ENCODE measurements at regions not wholly inside any gene's neighbourhood (a gene's known extent, or its start where the extent isn't known, plus 50 kb on each side); places are given as distances from the start of the nearest gene placed in this dataset.

- Mint-ChIP-seq H3K27ac (no peak overlapping the region), H3K36me3 (peaks cover 0 to 2% of the 10 kb centered on the region in 2 donors), H3K27me3 (ENCODE audit: low read depth in 3 of 3) (peaks cover 0 to 4% (median 0%) of the 10 kb centered on the region in 3 donors), H3K9me3 (peaks cover 2 to 10% (median 4%) of the 10 kb centered on the region in 7 donors), H3K4me3 (no peak overlapping the region), H3K4me1 (peaks cover 20% of the 10 kb centered on the region)
- H3K4me3 ChIP-seq (replicated peaks in 1 of 3; ENCODE audit: low read depth in 2 of 3, low read length in 3 of 3), result no peak overlapping the region
- 100% methylated on average over 3 of the region's 6 CpGs for WGBS (ENCODE audit: insufficient coverage)
- no peaks in the 10 kb centered on the region for H3K27me3 ChIP-seq (ENCODE audit: control insufficient read depth in 2 of 2, insufficient read depth in 2 of 2, low read length in 2 of 2)
- H3K4me1 ChIP-seq (ENCODE audit: control insufficient read depth in 1 of 2, insufficient read depth in 2 of 2, low read length in 2 of 2), result peaks cover 10% of the 10 kb centered on the region in 2 donors
- H3K36me3 ChIP-seq (replicated peaks in 1 of 2; ENCODE audit: control insufficient read depth in 1 of 2, insufficient read depth in 2 of 2, low read length in 2 of 2), result no peaks in the 10 kb centered on the region
- TF ChIP-seq CTCF (IDR thresholded peaks at IDR 0.05), result no peak
- no peaks in the 10 kb centered on the region for H4K20me1 ChIP-seq (ENCODE audit: insufficient read depth, low read length)
- H3K27ac ChIP-seq (ENCODE audit: low read depth in 1 of 2, low read length in 2 of 2), result no peak overlapping the region
- no peak overlapping the region for H3K4me2 ChIP-seq (replicated peaks; ENCODE audit: extremely low read depth, low read length, poor library complexity, severe bottlenecking)
- H3K79me2 ChIP-seq (ENCODE audit: insufficient read depth, low read length), result no peaks in the 10 kb centered on the region
- intact Hi-C loops (cut with micrococcal nuclease), result no loop called here
- H3K9me3 ChIP-seq (replicated peaks in 1 of 2; ENCODE audit: control insufficient read depth in 1 of 2, insufficient read depth in 1 of 2, low read length in 2 of 2), result no peaks in the 10 kb centered on the region
- DNase-seq, result no peak
- H3K9ac ChIP-seq (ENCODE audit: insufficient read depth, low read length, poor library complexity, severe bottlenecking), result no peak overlapping the region
- H2AFZ ChIP-seq (ENCODE audit: insufficient read depth, low read depth, low read length, poor library complexity, severe bottlenecking), result no peak overlapping the region
Measured at GRCh38 chr6:105817961-105818360, 268.2 kb upstream of the PRDM1 start.

GRCh38 chr6:105817370-105817769, 268.8 kb upstream of the PRDM1 start:
- H3K79me2 ChIP-seq (ENCODE audit: insufficient read depth, low read length), result no peaks in the 10 kb centered on the region
- H3K36me3 ChIP-seq (replicated peaks in 1 of 2; ENCODE audit: control insufficient read depth in 1 of 2, insufficient read depth in 2 of 2, low read length in 2 of 2), result no peaks in the 10 kb centered on the region
- Mint-ChIP-seq H3K9me3 (peaks cover 0 to 4% (median under 1%) of the 10 kb centered on the region in 7 donors), H3K4me3 (no peak overlapping the region), H3K27ac (peak overlapping the region in 1 of 7 donors; percentile 28), H3K36me3 (peaks cover 0 to 2% of the 10 kb centered on the region in 2 donors), H3K27me3 (ENCODE audit: low read depth in 3 of 3) (peaks cover 0 to 4% (median 0%) of the 10 kb centered on the region in 3 donors), H3K4me1 (peaks cover 20% of the 10 kb centered on the region)
- no peaks in the 10 kb centered on the region for H3K27me3 ChIP-seq (ENCODE audit: control insufficient read depth in 2 of 2, insufficient read depth in 2 of 2, low read length in 2 of 2)
- no peak overlapping the region for H3K27ac ChIP-seq (ENCODE audit: low read depth in 1 of 2, low read length in 2 of 2)
- 100% methylated on average over 5 of the region's 8 CpGs for WGBS (ENCODE audit: insufficient coverage)
- DNase-seq, result no peak
- H3K4me3 ChIP-seq (replicated peaks in 1 of 3; ENCODE audit: low read depth in 2 of 3, low read length in 3 of 3), result no peak overlapping the region
- intact Hi-C loops (cut with micrococcal nuclease), result no loop called here
- no peak overlapping the region for H2AFZ ChIP-seq (ENCODE audit: insufficient read depth, low read depth, low read length, poor library complexity, severe bottlenecking)
- TF ChIP-seq CTCF (IDR thresholded peaks at IDR 0.05), result no peak
- H4K20me1 ChIP-seq (ENCODE audit: insufficient read depth, low read length), result no peaks in the 10 kb centered on the region
- H3K4me2 ChIP-seq (replicated peaks; ENCODE audit: extremely low read depth, low read length, poor library complexity, severe bottlenecking), result no peak overlapping the region
- no peaks in the 10 kb centered on the region for H3K9me3 ChIP-seq (replicated peaks in 1 of 2; ENCODE audit: control insufficient read depth in 1 of 2, insufficient read depth in 1 of 2, low read length in 2 of 2)
- H3K9ac ChIP-seq (ENCODE audit: insufficient read depth, low read length, poor library complexity, severe bottlenecking), result no peak overlapping the region
- H3K4me1 ChIP-seq (ENCODE audit: control insufficient read depth in 1 of 2, insufficient read depth in 2 of 2, low read length in 2 of 2), result peaks cover 10% of the 10 kb centered on the region in 2 donors
